ENCODE measurements at regions not wholly inside any gene's neighbourhood (a gene's known extent, or its start where the extent isn't known, plus 50 kb on each side); places are given as distances from the start of the nearest gene placed in this dataset.

- no peak for DNase-seq
Observed at GRCh38 chr1:221902961-221903360, 161.1 kb upstream of the DUSP10 start.

- DNase-seq: no peak
Observed at GRCh38 chr1:221900678-221901077, 158.8 kb upstream of the DUSP10 start.

- DNase-seq: no peak
Observed at GRCh38 chr1:221897321-221897721, 155.4 kb upstream of the DUSP10 start.

- no peak for DNase-seq
Observed at GRCh38 chr1:221892301-221892830, 150.5 kb upstream of the DUSP10 start.

GRCh38 chr1:221891708-221892107 is 149.8 kb upstream of the DUSP10 start:
- no peak for DNase-seq

GRCh38 chr1:221888801-221889200 is 146.9 kb upstream of the DUSP10 start:
- DNase-seq: no peak

- DNase-seq: no peak
Observed at GRCh38 chr1:221888218-221888617, 146.3 kb upstream of the DUSP10 start.

GRCh38 chr1:221887758-221888157 is 145.9 kb upstream of the DUSP10 start:
- no peak for DNase-seq

- DNase-seq: no peak
Observed at GRCh38 chr1:221887415-221887746, 145.5 kb upstream of the DUSP10 start.

GRCh38 chr1:221886743-221887414 is 145.0 kb upstream of the DUSP10 start:
- DNase-seq: no peak

GRCh38 chr1:221886311-221886710 is 144.4 kb upstream of the DUSP10 start:
- no peak for DNase-seq

- DNase-seq: no peak
Observed at GRCh38 chr1:221884821-221885220, 142.9 kb upstream of the DUSP10 start.

GRCh38 chr1:221881805-221882581 is 140.1 kb upstream of the DUSP10 start:
- no peak for DNase-seq

- no peak for DNase-seq
Observed at GRCh38 chr1:221880182-221880581, 138.3 kb upstream of the DUSP10 start.

GRCh38 chr1:221878134-221878533 is 136.2 kb upstream of the DUSP10 start:
- DNase-seq: no peak

GRCh38 chr1:221877311-221877710 is 135.4 kb upstream of the DUSP10 start:
- no peak for DNase-seq

- DNase-seq: no peak
Observed at GRCh38 chr1:221875004-221875330, 133.1 kb upstream of the DUSP10 start.

GRCh38 chr1:221874285-221875003 is 132.6 kb upstream of the DUSP10 start:
- no peak for DNase-seq

GRCh38 chr1:221873673-221874072 is 131.8 kb upstream of the DUSP10 start:
- no peak for DNase-seq

GRCh38 chr1:221871056-221871455 is 129.2 kb upstream of the DUSP10 start:
- no peak for DNase-seq

- no peak for DNase-seq
Observed at GRCh38 chr1:221869779-221870178, 127.9 kb upstream of the DUSP10 start.

GRCh38 chr1:221868593-221869303 is 126.9 kb upstream of the DUSP10 start:
- no peak for DNase-seq

GRCh38 chr1:221867003-221867402 is 125.1 kb upstream of the DUSP10 start:
- no peak for DNase-seq

Measured in activated naive CD4-positive, alpha-beta T cell treated with anti-CD3 and anti-CD28 coated beads, Interleukin-2, amount 50 U/mL, for 16 hours (primary cell).